ENCODE measurements at regions not wholly inside any gene's neighbourhood (a gene's known extent, or its start where the extent isn't known, plus 50 kb on each side); places are given as distances from the start of the nearest gene placed in this dataset.
"Not testable (repeated sequence)": the region's sequence is repeated elsewhere in the genome, so short reads cannot be mapped to it uniquely, and the experiment has no call there.

GRCh38 chr7:125847055-125847454 lies 917.4 kb upstream of the POT1 start:
- no peak for DNase-seq (ENCODE audit: low read depth in 2 of 2)

GRCh38 chr7:125845686-125846085 lies 916.1 kb upstream of the POT1 start:
- DNase-seq (ENCODE audit: low read depth in 2 of 2), result no peak

GRCh38 chr7:125834421-125834820 lies 904.8 kb upstream of the POT1 start:
- no peak for DNase-seq (ENCODE audit: low read depth in 2 of 2)

- DNase-seq (ENCODE audit: low read depth in 2 of 2), result no peak
These were observed 904.2 kb upstream of the POT1 start for GRCh38 chr7:125833839-125834238.

- DNase-seq (ENCODE audit: low read depth in 2 of 2), result no peak
These were observed 901.1 kb upstream of the POT1 start for GRCh38 chr7:125830743-125831142.

- no peak for DNase-seq (ENCODE audit: low read depth in 2 of 2)
These were observed 898.6 kb upstream of the POT1 start for GRCh38 chr7:125828153-125828700.

- no peak for DNase-seq (ENCODE audit: low read depth in 2 of 2)
These were observed 893.9 kb upstream of the POT1 start for GRCh38 chr7:125823538-125823937.

- DNase-seq (ENCODE audit: low read depth in 2 of 2), result no peak
These were observed 890.9 kb upstream of the POT1 start for GRCh38 chr7:125820495-125820894.

GRCh38 chr7:125814100-125814499 lies 884.5 kb upstream of the POT1 start:
- DNase-seq (ENCODE audit: low read depth in 2 of 2), result no peak

- DNase-seq (ENCODE audit: low read depth in 2 of 2), result not testable (repeated sequence)
These were observed 876.9 kb upstream of the POT1 start for GRCh38 chr7:125806491-125806890.

- DNase-seq (ENCODE audit: low read depth in 2 of 2), result no peak
These were observed 874.6 kb upstream of the POT1 start for GRCh38 chr7:125804273-125804672.

- no peak for DNase-seq (ENCODE audit: low read depth in 2 of 2)
These were observed 850.5 kb upstream of the POT1 start for GRCh38 chr7:125780153-125780552.

GRCh38 chr7:125775317-125775716 lies 845.7 kb upstream of the POT1 start:
- no peak for DNase-seq (ENCODE audit: low read depth in 2 of 2)

- no peak for DNase-seq (ENCODE audit: low read depth in 2 of 2)
These were observed 843.6 kb upstream of the POT1 start for GRCh38 chr7:125773113-125773785.

- no peak for DNase-seq (ENCODE audit: low read depth in 2 of 2)
These were observed 818.3 kb upstream of the POT1 start for GRCh38 chr7:125747966-125748365.

- no peak for DNase-seq (ENCODE audit: low read depth in 2 of 2)
These were observed 816.9 kb upstream of the POT1 start for GRCh38 chr7:125746510-125746909.

- no peak for DNase-seq (ENCODE audit: low read depth in 2 of 2)
These were observed 797.6 kb upstream of the POT1 start for GRCh38 chr7:125727215-125727614.

GRCh38 chr7:125695626-125696025 lies 766.0 kb upstream of the POT1 start:
- DNase-seq (ENCODE audit: low read depth in 2 of 2), result no peak

- DNase-seq (ENCODE audit: low read depth in 2 of 2), result no peak
These were observed 753.5 kb upstream of the POT1 start for GRCh38 chr7:125683156-125683555.

- DNase-seq (ENCODE audit: low read depth in 2 of 2), result no peak
These were observed 751.9 kb upstream of the POT1 start for GRCh38 chr7:125681508-125681907.

- no peak for DNase-seq (ENCODE audit: low read depth in 2 of 2)
These were observed 749.1 kb upstream of the POT1 start for GRCh38 chr7:125678771-125679170.

- no peak for DNase-seq (ENCODE audit: low read depth in 2 of 2)
These were observed 746.0 kb upstream of the POT1 start for GRCh38 chr7:125675640-125676039.

GRCh38 chr7:125675169-125675568 lies 745.5 kb upstream of the POT1 start:
- DNase-seq (ENCODE audit: low read depth in 2 of 2), result no peak

All from lung microvascular endothelial cell (primary cell).